GM18520 (cell line): ENCODE measurements at regions not wholly inside any gene's neighbourhood (a gene's known extent, or its start where the extent isn't known, plus 50 kb on each side); places are given as distances from the start of the nearest gene placed in this dataset.
"Not testable (repeated sequence)": the region's sequence is repeated elsewhere in the genome, so short reads cannot be mapped to it uniquely, and the experiment has no call there.

Experiments used
- ATAC-seq: cut with Tn5 transposase; IDR thresholded peaks from one replicate; pipeline ENCODE4 v1.9.1; 2021; ENCODE audit not compliant: unreplicated experiment

DNA sequence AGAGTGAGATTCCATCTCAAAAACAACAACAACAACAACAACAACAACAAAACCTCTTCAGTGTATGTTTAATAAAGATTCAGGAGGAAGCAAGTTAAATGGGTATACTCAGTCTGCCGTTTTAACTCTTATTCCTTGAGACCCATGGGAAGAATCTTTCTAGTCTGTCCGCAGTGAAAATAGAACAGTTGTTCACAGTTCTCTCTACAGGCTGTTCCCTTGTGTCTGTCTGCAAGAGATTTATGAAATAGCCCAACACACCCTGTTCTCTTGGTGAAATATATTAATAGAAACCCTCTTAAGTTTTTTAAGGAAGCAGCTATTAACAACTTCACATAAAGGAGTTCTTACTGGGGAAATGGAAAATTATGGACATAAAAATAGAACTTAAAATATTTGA is 682.2 kb upstream of the RAG2 start:
- ATAC-seq: no peak

- ATAC-seq: no peak
These were observed 679.9 kb upstream of the RAG2 start for GRCh38 chr11:37277896-37278465.

GRCh38 chr11:37264783-37265182 is 666.7 kb upstream of the RAG2 start:
- ATAC-seq: no peak

DNA sequence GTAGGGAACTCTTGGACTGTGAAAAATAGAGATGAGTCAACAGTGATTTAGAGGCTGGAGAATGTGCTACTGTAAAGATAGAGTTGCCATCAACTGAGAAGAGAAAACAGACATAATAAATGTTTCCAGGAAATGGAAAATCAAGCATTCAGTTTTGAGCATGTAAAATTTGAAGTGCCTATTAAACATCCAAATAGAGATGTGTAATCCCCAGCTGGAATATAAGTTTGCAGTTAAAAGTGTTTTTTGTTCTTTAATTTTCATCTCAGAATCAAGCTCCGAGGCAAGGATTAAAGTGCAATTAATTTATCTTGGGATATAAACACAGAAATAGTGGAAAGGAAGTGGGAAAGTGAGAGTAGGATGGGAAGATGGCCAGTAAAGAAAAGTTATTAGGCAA is 666.0 kb upstream of the RAG2 start:
- ATAC-seq: no peak

- ATAC-seq: not testable (repeated sequence)
These were observed 665.4 kb upstream of the RAG2 start for GRCh38 chr11:37263467-37263866.

DNA sequence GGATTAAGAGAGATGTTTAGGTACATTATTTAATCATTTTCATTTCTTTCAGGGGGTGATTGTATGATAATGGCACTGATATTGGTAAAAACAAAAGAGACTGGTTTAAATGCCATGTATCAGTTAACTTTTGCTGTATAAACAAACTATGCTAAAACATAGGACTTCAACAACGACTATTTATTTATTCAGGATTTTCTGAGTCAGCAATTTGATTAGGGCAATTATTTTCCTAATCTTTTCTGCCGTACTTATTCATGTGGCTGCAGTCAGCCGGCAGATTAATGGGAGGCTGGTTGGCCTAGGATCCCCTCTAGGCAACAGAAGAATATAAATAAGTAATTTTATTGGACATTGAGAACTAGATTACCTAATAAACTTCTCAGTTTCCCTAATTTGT is 661.7 kb upstream of the RAG2 start:
- no peak for ATAC-seq

DNA sequence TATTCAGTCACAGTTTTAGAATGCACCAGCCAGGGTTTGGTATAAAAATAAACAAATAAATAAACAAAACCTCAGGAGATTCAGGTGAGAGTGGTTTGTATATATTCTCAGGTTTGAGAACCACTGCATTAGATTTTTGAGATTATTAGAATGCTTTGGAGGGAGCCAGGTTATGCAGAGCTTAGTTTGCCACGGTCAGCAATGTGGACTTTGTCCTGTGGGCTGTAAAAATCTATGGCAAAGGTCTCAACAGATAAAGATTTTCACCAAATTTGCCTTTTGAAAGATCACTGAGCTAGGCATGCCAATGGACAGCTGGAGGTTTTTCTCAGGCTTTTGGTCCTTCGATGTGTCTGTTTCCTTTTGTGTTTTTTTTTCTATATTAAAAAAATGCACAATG is 650.1 kb upstream of the RAG2 start:
- ATAC-seq: no peak

DNA sequence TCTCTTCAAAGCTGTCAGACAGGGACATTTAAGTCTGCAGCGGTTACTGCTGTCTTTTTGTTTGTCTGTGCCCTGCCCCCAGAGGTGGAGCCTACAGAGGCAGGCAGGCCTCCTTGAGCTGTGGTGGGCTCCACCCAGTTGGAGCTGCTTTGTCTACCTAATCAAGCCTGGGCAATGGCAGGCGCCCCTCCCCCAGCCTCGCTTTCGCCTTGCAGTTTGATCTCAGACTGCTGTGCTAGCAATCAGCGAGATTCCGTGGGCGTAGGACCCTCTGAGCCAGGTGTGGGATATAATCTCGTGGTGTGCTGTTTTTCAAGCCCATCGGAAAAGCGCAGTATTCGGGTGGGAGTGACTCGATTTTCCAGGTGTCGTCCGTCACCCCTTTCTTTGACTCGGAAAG is 648.1 kb upstream of the RAG2 start:
- ATAC-seq: not testable (repeated sequence)

DNA sequence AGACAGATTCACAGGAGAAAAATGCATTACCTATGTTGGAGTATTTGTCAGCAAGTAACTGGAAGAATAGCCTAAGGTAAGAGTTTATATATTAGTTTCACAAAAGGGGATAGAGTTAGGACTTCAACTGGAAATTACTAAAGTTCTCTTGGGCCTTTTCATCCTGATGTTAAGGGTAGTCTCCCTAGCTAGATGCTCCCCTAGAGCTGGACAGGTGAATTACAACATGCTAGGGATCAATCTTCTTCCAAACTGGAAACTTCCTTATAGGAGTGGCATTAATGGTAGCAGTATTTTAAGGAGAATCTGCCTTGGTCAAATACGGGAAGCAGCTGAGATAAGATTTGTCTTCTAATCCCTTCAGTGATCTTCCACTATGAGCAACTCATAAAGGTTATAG is 632.8 kb upstream of the RAG2 start:
- ATAC-seq: no peak

DNA sequence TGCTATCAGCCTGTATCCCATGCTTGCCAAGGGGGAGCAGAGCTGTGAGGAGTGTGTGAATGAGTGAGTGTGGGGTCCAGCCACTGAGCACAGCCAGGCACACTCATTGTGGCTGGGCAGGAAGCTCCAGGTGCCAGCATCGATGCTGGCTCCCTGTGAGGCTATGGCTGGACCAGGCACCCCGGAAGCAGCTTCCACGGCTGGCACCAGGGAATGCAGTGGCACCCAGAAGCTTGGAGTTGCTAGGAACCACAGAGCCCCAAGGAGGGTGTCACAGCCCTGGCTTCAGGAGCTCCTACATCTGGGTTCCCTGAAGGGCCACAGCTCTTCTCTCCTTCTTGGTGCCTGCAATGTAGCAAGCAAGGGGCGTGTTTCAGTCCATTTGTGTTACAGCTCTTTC is 625.9 kb upstream of the RAG2 start:
- ATAC-seq: no peak

DNA sequence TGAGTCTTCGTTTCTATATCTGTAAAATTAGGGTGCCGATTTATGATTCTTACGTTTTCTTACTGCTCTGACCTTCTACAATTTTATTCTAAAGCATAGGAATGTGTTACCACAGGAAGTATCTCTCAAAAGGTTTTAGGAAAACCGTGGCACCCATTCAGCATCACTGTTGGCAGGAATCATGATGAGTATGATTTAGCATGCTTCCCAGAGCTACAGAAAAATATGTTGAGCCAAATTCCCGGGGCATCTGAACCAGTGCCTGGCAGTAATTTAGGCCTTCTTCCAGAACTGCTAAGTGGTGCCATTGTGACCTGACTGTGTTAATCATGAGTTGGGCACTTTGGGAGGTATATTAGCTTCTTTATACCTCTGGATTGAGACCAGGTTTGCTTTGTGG is 605.0 kb upstream of the RAG2 start:
- ATAC-seq: no peak

DNA sequence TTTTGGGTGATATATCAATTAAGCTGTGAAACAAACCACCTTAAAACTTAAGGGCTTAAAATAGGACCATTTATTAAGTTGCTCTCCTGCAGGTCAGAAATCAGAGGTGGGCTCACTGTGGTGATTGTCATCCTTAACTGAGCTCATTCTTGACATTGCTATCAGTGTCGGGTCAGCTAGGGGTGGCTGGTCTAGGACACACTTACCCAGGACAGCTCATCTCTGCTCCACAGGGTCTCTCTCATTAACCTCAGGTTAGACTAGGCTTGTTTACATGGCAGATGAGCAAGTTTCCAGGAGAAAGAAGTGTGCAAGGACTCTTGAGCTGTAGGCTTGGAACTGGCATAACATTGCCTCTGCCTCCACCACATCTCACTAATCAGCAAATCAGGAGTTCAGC is 601.0 kb upstream of the RAG2 start:
- no peak for ATAC-seq

DNA sequence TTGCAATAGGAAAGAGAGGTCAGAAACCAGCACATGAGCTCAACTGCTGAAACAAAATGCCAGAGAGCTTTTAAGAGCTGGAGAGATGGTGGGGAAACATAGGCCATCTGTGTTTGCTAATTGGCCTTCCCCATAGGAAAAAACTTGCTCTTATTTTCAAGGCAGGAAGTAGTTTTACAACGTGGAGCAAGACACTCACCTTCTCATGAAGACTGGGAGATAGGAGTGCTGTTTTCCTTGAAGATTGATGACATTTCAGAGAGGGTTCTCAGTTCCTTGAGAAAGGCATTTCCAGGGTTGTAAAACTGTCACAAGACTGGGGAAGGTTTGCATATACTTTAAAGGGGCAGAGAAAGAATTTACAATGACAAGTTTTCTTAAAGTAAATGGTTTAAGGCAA is 586.3 kb upstream of the RAG2 start:
- ATAC-seq: no peak

GRCh38 chr11:37182031-37182430 is 584.0 kb upstream of the RAG2 start:
- ATAC-seq: no peak

DNA sequence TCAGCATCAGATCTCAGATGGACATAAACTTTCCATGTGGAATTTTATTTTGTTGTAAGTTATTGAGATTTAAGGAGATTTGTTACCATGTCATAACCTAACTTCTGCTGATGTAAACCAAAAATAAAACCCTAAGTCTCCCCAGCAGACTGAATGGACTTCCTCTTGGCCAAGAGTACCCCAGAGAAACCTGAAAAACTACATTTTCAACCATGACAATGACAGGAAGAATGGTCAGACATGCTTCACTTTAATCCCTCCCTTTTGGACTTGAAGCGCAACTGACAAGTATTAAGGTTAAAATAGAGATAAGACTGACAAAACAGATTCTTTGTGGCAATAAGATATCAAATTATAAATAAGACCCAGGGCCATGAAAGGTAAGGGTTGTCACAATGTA is 579.7 kb upstream of the RAG2 start:
- ATAC-seq: no peak

DNA sequence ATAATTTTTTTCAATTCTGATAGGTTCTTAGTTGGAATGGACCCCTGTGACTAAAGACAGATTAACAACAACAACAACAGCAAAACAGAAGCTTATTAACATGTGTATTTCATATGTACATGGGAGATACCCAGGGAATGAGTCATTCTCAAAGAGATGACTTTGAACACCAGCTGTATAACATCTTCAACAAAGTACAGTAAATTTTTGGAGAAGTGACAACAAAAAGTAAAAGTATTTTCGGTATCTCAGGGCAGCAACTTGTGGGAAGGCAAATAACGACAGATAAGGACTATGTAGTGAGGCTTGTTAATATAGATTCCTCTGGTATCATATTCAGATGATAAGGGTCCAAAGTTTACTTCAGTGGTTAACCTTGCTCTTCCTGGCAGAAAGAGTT is 573.4 kb upstream of the RAG2 start:
- no peak for ATAC-seq

DNA sequence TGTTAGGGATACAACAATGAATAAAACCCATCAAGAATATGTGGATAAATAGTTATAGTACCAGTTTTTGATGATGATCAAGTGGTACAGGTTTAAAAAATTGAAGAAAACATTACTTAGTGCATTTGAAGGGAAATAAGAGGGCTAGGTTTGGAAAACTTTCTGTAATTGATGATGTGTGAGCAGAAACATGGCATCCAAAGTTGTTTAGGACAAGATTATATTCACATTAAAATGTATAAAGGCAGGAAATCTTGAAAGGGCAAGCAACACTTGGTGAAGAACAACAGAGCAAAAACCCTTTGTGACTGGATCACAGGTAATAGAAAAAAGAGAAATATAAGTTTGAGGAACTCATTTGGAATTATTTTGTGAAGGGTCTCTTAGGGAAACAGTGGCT is 572.3 kb upstream of the RAG2 start:
- ATAC-seq: no peak

DNA sequence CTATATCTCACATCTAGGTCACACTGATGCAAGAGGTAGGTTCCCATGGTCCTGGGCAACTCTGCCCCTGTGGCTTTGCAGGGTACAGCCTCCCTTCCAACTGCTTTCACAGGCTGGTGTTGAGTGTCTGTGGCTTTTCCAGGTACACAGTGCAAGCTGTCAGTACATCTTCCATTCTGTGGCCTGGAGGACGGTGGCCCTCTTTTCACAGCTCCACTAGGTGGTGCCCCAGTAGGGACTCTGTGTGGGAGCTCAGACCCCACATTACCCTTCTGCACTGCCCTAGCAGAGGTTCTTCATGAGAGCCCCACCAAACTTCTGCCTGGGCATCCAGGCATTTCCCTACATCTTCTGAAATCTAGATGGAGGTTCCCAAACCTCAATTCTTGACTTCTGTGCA is 547.4 kb upstream of the RAG2 start:
- not testable (repeated sequence) for ATAC-seq

DNA sequence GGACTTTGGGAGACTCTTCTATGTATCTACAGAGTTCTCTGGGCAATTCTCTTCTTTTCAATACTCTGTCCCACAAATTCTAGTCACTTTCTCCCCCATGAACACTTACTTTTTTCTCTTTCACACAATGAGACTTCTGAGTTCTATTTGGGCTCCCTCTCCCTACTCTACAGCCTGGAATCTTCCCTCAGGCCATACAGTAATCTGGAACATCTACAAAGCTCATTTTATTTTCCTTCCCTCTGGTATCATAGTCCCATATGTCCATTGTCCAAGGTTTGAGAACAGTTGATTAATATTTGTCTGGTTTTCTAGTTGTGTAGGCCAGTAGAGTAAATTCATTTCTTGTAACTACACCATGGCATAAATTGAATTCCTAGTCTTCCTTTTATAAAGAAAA is 544.6 kb upstream of the RAG2 start:
- ATAC-seq: no peak

GRCh38 chr11:37141707-37142106 is 543.7 kb upstream of the RAG2 start:
- no peak for ATAC-seq

GRCh38 chr11:37135606-37136005 is 537.6 kb upstream of the RAG2 start:
- not testable (repeated sequence) for ATAC-seq

- ATAC-seq: no peak
These were observed 536.6 kb upstream of the RAG2 start for GRCh38 chr11:37134637-37135036.

DNA sequence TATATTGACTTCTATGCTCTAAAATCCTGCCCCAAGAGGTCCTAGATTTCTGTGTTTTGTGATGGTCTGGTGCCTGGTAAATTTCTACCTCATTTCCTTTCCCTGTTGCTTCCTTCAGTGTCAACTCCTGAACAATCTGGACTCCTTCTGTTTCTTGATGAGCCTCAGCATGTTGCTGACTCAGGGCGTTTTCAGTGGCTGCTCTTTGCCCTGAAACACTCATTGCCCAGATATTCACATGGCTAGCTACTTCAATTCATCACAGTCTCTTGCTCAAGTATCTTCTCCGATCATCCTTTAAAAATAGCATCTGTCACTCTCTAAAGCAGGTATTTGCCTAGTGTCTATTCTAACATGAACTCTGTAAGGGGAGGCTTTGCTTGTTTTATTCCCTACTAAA is 526.3 kb upstream of the RAG2 start:
- ATAC-seq: no peak

- ATAC-seq: no peak
These were observed 517.9 kb upstream of the RAG2 start for GRCh38 chr11:37115963-37116362.
